ENCODE measurements at regions not wholly inside any gene's neighbourhood (a gene's known extent, or its start where the extent isn't known, plus 50 kb on each side); places are given as distances from the start of the nearest gene placed in this dataset.
A peak's percentile ranks its signal among the peaks of the same experiment; 100 is the strongest.

- no peaks in the 10 kb centered on the region for H3K4me1 ChIP-seq
- no peak for DNase-seq
- no peaks in the 10 kb centered on the region for H3K9me3 ChIP-seq
- no peak for TF ChIP-seq CTCF (IDR thresholded peaks at IDR 0.05)
- TF ChIP-seq POLR2A (IDR thresholded peaks at IDR 0.05) = no peak
- intact Hi-C loops (cut with DNase I; ENCODE audit: low total_unique reads) = no loop called here
- H3K4me3 ChIP-seq = no peak overlapping the region
- no peaks in the 10 kb centered on the region for H3K27me3 ChIP-seq
- H3K27ac ChIP-seq = no peak overlapping the region
- H3K36me3 ChIP-seq (ENCODE audit: low read depth, missing control alignments) = no peaks in the 10 kb centered on the region
- 57 to 58% methylated on average over 5 of the region's 5 CpGs for WGBS, 2 donors
Observed at GRCh38 chr4:138090918-138091676, 151.1 kb downstream of the SLC7A11 start.

DNA sequence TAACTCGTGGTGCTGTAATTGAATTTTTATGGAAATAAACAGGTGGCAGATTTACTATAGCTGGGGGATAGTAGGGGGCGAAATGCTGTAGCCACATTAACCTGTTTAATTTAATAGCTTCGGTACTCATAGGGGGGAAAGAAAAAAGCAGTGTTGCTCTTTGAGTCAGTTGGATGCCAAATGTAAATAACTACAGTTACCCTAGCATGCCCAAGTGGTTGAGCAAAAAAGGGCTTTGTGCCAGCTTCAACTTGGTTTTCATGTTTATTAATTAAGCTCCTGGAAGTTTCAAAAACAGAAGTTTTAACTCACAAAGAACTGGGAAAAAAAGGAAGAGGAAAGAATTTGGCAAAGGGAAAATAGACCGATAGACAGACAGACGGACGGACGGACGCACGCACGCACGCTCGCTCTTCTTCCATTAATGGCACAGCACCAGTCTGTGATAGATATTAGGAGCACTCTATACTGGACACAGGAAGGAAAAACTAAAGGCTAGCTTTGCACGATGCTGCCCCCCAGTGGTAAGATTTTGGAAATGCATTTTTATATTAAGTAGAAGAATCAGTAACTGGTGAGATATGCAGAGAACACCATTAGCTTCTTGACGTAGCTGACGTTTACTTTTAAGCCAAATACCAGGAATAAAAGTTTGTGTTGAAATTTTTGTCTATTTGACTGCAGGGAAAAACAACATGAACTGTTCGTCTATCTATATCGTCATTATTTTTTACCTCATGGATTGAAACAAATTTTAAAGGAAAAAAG, 151.8 kb downstream of the SLC7A11 start:
- H3K9me3 ChIP-seq = no peaks in the 10 kb centered on the region
- no peak overlapping the region for H3K27ac ChIP-seq
- intact Hi-C loops (cut with DNase I; ENCODE audit: low total_unique reads) = no loop called here
- DNase-seq = peak; percentile 71
- no peak overlapping the region for H3K4me3 ChIP-seq
- TF ChIP-seq POLR2A (IDR thresholded peaks at IDR 0.05) (no peak), CTCF (IDR thresholded peaks at IDR 0.05) (peak; percentile 56 to 93 (median 87))
- H3K36me3 ChIP-seq (ENCODE audit: low read depth, missing control alignments) = no peaks in the 10 kb centered on the region
- no peaks in the 10 kb centered on the region for H3K27me3 ChIP-seq
- WGBS, 2 donors = 12 to 13% methylated on average over 17 of the region's 17 CpGs
- H3K4me1 ChIP-seq = no peaks in the 10 kb centered on the region

DNA sequence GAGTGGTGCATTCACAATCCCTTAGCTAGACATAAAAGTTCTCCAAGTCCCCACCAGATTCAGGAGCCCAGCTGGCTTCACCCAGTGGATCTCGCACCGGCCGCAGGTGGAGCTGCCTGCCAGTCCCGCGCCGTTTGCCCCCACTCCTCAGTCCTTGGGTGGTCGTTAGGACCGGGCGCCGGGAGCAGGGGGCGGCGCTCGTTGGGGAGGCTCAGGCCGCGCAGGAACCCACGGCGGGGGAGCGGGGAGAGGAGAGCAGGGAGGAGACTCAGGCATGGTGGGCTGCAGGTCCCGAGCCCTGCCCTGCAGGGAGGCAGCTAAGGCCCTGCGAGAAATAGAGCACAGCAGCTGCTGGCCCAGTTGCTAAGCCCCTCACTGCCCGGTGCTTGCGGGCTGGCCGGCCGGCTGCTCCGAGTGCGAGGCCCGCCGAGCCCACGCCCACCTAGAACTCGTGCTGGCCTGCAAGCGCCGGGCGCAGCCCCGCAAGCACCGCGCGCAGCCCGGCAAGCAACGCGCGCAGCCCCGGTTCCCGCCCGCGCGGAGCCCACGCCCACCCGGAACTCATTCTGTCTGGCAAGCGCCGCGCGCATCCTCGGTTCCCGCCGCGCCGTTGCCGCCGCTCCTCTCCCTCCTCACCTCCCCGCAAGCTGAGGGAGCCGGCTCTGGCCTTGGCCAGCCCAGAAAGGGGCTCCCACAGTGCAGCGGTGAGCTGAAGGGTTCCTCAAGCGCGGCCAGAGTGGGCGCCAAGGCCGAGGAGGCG, 153.5 kb downstream of the SLC7A11 start:
- DNase-seq = peak; percentile 25
- no peaks in the 10 kb centered on the region for H3K36me3 ChIP-seq (ENCODE audit: low read depth, missing control alignments)
- intact Hi-C loops (cut with DNase I; ENCODE audit: low total_unique reads) = no loop called here
- H3K27me3 ChIP-seq = no peaks in the 10 kb centered on the region
- H3K27ac ChIP-seq = no peak overlapping the region
- TF ChIP-seq CTCF (IDR thresholded peaks at IDR 0.05) (no peak), POLR2A (IDR thresholded peaks at IDR 0.05) (no peak)
- 79 to 85% methylated on average over 29 to 67 of the region's 67 CpGs for WGBS, 2 donors
- H3K4me3 ChIP-seq = peak overlapping the region; percentile 44 to 49
- H3K9me3 ChIP-seq = no peaks in the 10 kb centered on the region
- no peaks in the 10 kb centered on the region for H3K4me1 ChIP-seq

GRCh38 chr4:138087066-138087719, 155.0 kb downstream of the SLC7A11 start:
- intact Hi-C loops (cut with DNase I; ENCODE audit: low total_unique reads) = no loop called here
- no peak for DNase-seq
- Histone ChIP-seq H3K27me3 (no peaks in the 10 kb centered on the region), H3K4me3 (no peak overlapping the region), H3K9me3 (no peaks in the 10 kb centered on the region), H3K36me3 (ENCODE audit: low read depth, missing control alignments) (no peaks in the 10 kb centered on the region), H3K4me1 (no peaks in the 10 kb centered on the region), H3K27ac (no peak overlapping the region)
- TF ChIP-seq POLR2A (IDR thresholded peaks at IDR 0.05) = no peak
- no peak for TF ChIP-seq CTCF (IDR thresholded peaks at IDR 0.05)
- WGBS, 2 donors = 48 to 52% methylated on average over 4 of the region's 4 CpGs

Measured in testis (tissue), 2 donors.